ENCODE measurements at regions not wholly inside any gene's neighbourhood (a gene's known extent, or its start where the extent isn't known, plus 50 kb on each side); places are given as distances from the start of the nearest gene placed in this dataset.

DNA sequence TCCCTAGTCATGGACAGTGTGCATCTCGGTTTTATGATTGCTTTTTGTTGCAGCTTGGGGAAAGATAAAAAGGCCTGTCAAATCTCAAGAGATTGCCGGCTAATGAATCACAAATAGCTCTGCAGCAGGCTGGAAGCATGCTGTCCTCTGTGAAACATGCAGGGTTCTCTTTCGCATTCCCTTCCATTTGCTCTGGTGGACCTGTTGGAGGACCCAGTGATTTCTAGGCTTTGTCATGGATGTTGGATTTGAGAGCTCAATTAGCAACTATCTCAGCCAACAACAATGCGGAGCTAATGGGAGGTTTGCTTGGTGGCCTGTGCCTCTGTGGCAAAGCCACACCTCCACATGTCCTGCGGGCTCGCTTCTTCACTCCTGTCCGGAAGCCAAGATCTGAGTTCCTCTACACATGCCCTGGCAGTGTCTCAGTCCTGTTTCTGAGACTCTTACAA lies 418.1 kb upstream of the ARGLU1 start:
- DNase-seq (ENCODE audit: low read depth) = no peak

- no peak for DNase-seq (ENCODE audit: low read depth)
These were observed 417.5 kb upstream of the ARGLU1 start for GRCh38 chr13:106985481-106985880.

DNA sequence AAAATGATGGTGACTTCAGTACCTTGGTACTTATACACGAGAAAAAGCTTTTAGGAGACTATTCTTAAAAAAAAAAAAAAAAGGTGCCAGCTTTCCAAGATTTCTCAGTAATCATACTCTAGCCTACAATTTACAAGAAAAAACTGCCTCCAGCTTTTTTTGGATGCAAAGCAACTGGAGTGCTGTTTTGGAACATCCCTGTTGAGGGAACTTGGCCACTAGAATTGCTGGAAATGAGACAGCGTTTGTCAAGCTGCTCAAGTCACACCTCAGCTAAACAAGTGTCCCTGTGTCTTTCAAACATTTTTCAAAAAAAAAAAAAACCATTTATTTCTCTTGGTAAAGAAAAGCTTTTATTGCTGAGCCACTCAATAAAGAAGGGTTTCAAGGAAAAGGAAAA lies 413.1 kb upstream of the ARGLU1 start:
- no peak for DNase-seq (ENCODE audit: low read depth)

DNA sequence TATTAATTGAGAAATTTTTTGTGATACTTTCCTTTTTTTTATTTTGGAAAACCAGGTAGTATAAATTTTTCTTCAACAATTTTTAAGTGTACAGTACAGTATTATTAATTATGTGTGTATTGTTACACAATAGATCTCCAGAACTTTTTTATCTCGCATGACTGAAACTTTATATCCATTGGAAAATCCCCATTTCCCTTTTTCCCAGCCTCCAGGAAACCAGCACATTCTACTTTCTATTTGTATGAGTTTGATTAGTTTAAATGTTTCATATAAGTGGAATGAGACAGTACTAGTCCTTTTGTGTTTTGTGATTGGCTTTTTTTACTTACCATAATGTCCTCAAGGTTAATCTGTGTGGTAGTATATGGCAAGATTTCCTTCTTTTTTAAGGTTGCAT lies 399.5 kb upstream of the ARGLU1 start:
- no peak for DNase-seq (ENCODE audit: low read depth)

DNA sequence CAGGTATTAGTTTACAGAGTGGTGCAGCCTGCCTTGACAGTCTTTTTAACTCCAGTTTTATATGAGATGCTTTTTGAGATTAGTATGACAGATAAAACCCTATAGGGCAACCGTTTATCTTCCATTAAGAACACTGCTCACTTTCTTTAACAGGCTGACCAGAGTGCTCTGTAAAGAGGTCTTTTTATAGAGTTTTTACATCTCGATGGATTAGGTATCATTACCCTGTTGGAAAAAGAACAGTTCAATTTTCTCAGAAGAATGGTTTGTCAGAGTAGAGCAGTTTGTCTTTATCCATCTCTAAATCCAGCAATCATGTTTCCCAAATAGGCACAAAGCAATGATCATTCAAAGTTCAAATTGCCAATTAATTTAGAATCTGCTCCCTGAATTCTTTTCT lies 395.2 kb upstream of the ARGLU1 start:
- no peak for DNase-seq (ENCODE audit: low read depth)

GRCh38 chr13:106961651-106962050 lies 393.7 kb upstream of the ARGLU1 start:
- no peak for DNase-seq (ENCODE audit: low read depth)

DNA sequence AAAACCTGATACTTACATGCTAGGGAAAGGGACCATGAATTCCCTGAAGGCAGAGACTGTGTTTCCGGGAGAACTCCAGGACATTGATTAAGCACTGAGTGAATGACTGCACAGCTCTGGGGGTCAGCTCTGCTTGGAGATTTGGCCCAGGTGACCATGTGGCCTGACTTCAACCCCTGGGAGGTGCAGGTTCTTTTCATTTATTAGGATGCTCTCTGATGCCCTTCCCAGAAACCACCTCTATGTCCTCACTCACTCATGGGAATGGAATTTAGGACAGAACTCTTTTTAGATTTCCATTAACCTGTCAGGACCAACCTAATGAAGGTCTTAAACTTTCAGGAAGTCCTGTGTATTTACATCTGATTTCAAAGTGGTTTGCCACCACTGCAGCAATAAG lies 393.3 kb upstream of the ARGLU1 start:
- DNase-seq (ENCODE audit: low read depth) = no peak

DNA sequence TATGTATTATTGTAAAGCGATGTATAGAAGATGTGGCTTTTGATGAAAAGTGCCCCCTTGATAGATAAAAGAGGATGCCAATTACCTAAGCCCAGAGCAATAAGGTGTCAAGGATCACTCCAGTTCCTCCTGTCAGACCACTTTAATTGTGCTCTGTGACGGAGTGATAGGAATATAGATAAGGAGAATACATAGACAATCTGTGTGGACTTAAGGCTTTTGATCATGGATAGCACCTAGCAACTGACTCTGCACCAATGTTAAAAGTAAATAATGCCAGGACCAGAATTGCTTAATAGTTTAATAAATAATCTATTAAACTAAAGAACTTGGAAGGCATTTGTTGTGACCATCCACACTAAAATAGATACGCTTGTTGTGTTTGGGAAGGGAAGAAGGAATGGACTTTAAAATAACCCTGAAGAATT lies 390.7 kb upstream of the ARGLU1 start:
- DNase-seq (ENCODE audit: low read depth) = no peak

DNA sequence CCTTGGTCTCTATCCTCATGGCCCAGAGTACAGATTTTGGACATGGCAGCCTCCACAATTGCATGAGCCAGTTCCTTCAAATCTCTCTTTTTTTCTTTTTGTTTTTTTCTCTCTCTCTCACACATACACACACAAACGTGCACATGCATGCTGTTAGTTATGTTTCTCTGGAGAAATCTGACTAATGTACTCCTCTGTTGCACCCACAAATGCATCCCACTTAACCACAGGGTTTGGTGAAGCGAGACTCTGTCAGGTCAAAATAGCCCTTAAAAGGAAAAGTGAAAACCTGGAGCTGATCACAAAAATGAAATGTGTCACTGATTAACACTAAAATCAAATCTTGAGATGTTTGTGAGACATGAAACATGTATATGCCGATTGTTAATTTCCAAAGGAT lies 374.6 kb upstream of the ARGLU1 start:
- DNase-seq (ENCODE audit: low read depth) = no peak

DNA sequence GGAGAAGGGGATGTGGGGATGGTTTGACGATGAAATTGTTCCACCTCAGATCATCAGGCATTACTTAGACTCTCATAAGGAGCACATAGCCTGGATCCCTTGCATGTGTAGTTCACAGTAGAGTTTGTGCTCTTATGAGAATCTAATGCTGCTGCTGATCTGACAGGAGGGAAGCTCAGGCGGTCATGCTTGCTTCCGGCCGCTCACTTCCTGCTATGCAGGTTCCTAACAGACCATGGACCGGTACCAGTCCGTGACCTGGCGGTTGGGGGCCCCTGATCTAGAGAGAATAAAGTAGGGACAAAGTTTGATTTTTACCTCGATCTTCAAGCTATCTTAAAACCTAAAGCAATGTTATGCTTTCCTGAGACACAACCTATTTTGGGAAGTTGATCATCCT lies 373.8 kb upstream of the ARGLU1 start:
- DNase-seq (ENCODE audit: low read depth) = no peak

DNA sequence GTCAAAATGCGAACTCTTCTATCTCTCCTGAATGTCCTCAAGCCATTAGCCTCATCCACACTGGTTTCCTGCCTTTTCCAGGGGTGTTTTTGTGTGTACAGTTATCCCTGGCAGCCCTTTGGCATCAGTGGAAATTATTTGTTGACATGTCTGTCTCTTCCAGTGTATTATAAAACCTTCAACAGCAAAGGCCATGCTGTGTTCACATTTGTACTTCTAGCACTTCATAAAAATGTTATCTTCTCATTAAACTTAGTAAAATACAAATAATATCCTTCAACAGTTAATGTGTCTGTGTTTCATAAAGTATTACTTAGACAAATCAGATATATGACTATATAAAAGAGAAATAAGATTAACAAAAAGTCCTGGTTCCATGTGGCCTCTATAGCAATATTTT lies 359.5 kb upstream of the ARGLU1 start:
- DNase-seq (ENCODE audit: low read depth) = no peak

GRCh38 chr13:106922384-106922783 lies 354.4 kb upstream of the ARGLU1 start:
- no peak for DNase-seq (ENCODE audit: low read depth)

DNA sequence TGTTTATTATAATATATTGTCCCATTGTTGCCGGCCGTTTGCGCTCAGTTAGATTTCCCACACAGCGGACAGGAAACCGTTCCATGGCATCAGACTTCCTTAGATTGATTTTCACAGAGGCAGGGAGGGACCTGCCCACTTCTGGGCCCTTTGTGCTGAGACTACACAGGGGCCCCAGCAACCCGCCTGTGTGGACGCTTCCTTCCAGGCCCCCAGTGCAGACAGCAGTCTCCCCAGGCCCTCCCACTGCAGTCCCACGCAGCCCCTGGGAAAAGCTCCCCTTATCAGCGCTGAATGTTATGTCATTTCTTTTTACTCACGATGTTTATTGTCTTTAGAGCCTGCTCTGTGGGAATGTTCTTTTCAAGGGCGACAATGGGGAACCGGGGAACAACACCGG lies 351.7 kb upstream of the ARGLU1 start:
- DNase-seq (ENCODE audit: low read depth) = no peak

DNA sequence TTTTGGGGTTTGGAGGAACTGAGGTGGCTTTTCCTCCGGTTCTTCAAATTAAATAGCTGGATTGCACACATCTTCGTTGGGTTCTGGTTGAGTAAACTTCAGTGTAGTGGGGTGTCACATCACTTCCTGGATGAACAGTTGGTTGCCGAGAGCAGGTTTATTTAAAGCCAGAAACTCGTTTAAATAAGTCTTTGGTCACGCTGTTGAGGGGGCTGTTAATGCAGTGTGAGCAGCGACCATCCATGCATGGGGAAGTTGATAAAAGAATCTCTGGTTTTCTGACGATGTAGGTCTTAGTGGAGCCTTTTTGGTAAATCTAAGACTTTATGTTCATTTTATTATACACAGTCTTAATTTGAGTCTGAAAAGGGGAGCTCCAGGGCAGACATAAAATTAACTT lies 351.2 kb upstream of the ARGLU1 start:
- DNase-seq (ENCODE audit: low read depth) = no peak

- no peak for DNase-seq (ENCODE audit: low read depth)
These were observed 350.6 kb upstream of the ARGLU1 start for GRCh38 chr13:106918557-106918860.

- DNase-seq (ENCODE audit: low read depth) = peak; percentile 57
These were observed 350.0 kb upstream of the ARGLU1 start for GRCh38 chr13:106917673-106918556.

DNA sequence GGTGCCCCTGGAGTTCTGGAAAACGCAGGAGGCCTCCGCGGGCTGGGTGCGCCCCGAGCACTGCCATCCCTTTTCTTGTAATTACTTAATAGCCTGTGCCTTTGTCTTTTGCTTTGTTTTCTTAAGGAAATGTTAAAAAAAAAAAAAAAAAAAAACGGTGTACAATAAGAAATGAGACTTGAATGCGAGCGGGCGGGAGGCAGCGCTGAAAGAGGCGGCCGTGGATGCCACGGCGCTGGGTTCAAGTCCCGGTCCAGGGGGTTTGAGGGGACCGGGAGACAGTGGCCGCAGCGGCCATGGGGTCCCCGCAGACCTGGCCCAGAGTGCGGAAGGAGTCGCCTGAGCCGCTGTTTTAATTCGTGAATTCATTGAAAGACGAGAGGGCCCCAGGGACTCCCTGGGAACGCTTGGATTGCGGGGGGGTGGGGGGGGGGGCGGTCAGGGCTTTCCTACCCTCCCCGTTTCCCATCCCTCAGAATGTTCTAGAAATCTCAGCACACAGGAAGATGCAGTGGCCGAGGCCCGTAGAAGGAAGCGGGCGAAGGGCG lies 349.2 kb upstream of the ARGLU1 start:
- DNase-seq (ENCODE audit: low read depth) = no peak

- DNase-seq (ENCODE audit: low read depth) = no peak
These were observed 348.5 kb upstream of the ARGLU1 start for GRCh38 chr13:106916329-106916976.

DNA sequence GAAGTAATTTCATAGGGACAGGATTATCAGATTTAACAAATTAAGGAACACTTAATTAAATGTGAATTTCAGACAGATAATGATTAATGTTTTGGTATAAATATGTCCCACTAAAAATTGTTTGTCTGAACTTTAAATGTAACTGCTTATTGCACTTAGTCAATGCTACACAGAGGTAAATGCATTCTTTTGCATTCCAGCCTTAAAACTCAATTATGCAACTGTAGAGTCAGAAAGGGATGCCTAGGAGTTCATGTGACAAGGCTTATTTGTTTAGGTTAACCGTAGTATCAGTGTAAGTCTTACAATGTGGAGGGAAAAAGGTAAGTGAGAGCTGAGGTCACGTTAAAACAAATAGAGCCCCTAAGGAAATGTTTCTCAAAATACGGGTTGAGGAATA lies 347.2 kb upstream of the ARGLU1 start:
- no peak for DNase-seq (ENCODE audit: low read depth)

DNA sequence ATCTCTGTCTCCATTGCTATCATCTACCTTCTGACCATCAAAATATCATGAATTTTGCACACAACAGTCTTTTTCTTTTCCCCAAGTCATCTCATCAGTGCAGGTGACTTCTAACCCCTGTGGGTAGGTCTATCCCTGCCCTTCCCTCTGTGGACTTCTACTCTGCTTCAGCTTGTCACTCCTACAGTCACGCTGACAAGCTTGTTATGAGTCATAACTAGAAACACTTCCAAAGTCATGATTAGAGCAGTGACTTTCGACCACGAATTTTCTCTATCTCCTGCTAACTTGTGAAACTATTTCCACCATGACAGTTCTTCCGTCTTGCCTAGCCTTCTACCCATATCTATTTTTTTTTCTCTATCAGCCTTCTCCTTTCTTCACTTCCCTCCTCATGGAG lies 343.7 kb upstream of the ARGLU1 start:
- DNase-seq (ENCODE audit: low read depth) = no peak

DNA sequence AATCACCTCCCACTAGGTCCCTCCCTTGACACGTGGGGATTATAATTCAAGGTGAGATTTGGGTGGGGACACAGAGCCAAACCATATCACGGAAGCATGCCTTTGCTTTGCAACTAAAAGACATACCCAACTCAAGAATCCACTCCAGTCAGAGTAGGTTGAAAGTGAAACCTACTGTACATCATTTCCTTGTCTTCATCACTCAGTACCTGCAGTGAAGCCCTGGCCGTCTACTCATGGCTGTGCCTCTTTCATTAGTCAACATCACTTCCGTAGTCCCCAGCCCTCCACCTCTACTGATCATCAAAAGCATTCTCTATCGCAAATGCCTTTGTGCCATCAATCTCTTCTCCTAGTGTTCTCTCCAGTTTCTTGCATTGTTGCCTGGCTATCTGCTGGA lies 343.1 kb upstream of the ARGLU1 start:
- no peak for DNase-seq (ENCODE audit: low read depth)

DNA sequence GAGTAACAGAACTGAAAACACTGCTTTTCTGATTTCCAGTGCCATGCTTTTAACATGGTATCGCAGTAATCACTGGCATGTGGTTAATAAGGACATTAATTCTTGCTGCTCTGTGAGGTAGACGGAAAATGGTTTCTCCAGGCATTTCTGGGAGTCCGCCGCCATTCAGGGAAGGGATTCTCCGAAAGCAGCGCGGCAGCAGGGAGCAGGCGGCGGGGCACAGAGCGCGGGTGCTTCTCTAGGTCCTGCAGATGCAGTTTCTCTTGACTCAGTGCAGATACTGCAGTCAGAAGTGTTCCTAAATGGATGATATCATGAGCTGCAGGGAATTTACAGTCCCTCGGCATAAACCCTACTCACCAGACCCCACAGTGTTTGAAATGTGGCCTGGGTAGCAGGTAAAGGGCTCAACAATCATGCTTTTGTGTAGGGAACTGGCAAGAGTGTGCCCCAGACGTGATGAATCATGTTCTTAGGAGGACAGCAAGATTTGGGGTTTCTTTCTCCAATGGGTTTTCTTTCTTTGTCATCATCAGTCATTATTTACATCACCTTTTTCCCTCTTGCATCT lies 338.6 kb upstream of the ARGLU1 start:
- no peak for DNase-seq (ENCODE audit: low read depth)

Data from LHCN-M2 (cell line).